ENCODE measurements at regions not wholly inside any gene's neighbourhood (a gene's known extent, or its start where the extent isn't known, plus 50 kb on each side); places are given as distances from the start of the nearest gene placed in this dataset.

DNA sequence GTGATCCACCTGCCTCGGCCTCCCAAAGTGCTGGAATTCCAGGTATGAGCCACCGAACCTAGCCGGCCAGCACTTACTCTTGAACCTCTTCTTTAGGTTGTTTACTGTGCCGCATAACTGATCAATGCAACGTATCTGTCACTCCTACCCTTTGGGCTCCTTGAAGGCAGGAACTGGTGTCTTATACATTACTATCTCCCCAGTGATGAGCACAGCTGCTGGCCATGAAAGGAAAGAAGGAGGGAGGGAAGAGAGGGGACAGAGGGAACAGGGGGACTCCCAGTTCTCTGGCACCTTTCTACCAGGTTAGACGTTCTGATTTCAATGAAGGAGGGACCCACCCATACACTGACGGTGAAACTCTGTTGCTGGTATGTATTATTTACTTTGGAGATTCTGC is 111.8 kb upstream of the NANOS1 start:
- CTCF ChIA-PET (ENCODE audit: partially characterized antibody) = interaction anchor here (1.0 kb wide), 1 partner anchor 10 kb away, joined by 3 read pairs; no protein-coding TSS in a partner anchor
- Histone ChIP-seq H4K5ac (ENCODE audit: insufficient read length, low read depth, low read length) (no peak overlapping the region), H4K20me1 (replicated peaks in 1 of 2; ENCODE audit: control insufficient read depth in 1 of 2, insufficient read depth in 2 of 2, low read length in 2 of 2) (no peaks in the 10 kb centered on the region), H3K4me2 (ENCODE audit: insufficient read depth in 1 of 2, low read depth in 2 of 2, low read length in 2 of 2) (no peak overlapping the region), H2BK12ac (ENCODE audit: low read depth, low read length) (no peak overlapping the region), H2BK15ac (ENCODE audit: low read length) (no peak overlapping the region), H3K4me1 (replicated peaks in 1 of 4; ENCODE audit: control insufficient read depth in 3 of 4, insufficient read depth in 4 of 4, low read length in 3 of 4) (peaks cover 0 to 3% (median 0%) of the 10 kb centered on the region in 4 experiments; a peak in 1 of 7 replicates), H2AK5ac (ENCODE audit: low read depth, low read length) (no peak overlapping the region), H2BK5ac (ENCODE audit: low read depth, low read length) (no peak overlapping the region), H3K27ac (ENCODE audit: low read depth, low read length) (no peak overlapping the region), H3K23me2 (ENCODE audit: low read depth, low read length) (no peaks in the 10 kb centered on the region; the same call in 1 of the 2 replicates), H4K8ac (ENCODE audit: extremely low read depth, insufficient read depth, low read length) (no peak overlapping the region), H3K9ac (replicated peaks in 1 of 4; ENCODE audit: extremely low read depth in 1 of 4, low read depth in 3 of 4, low read length in 3 of 4) (no peak overlapping the region), H3K36me3 (ENCODE audit: control insufficient read depth in 2 of 4, insufficient read depth in 4 of 4, low read length in 3 of 4) (no peaks in the 10 kb centered on the region), H4K91ac (replicated peaks; ENCODE audit: insufficient read length, low read length) (no peak overlapping the region), H3K4ac (replicated peaks; ENCODE audit: insufficient read length, low read depth, low read length) (no peak overlapping the region), H3K4me3 (ENCODE audit: extremely low read depth in 1 of 4, insufficient read depth in 2 of 4, low read depth in 3 of 4, low read length in 4 of 4) (no peak overlapping the region), H3K79me1 (ENCODE audit: low read depth, low read length) (no peaks in the 10 kb centered on the region), H2BK20ac (ENCODE audit: low read length) (no peak overlapping the region), H3K56ac (replicated peaks; ENCODE audit: insufficient read length, low read depth, low read length) (no peak overlapping the region), H2AFZ (ENCODE audit: low read length) (0 out of 2 replicates have a peak overlapping the region, but pooled peaks have one; percentile 8), H2BK120ac (replicated peaks; ENCODE audit: low read depth, low read length) (no peak overlapping the region), H3K23ac (ENCODE audit: insufficient read length) (no peak overlapping the region), H3K79me2 (ENCODE audit: control insufficient read depth in 1 of 2, insufficient read depth in 2 of 2, low read length in 2 of 2) (no peaks in the 10 kb centered on the region), H3K18ac (ENCODE audit: extremely low read depth, low read length) (no peak overlapping the region), H3K9me3 (ENCODE audit: insufficient read depth in 2 of 2, low read depth in 1 of 2, low read length in 1 of 2) (no peaks in the 10 kb centered on the region), H3K27me3 (replicated peaks in 1 of 4; ENCODE audit: control insufficient read depth in 3 of 4, extremely low read depth in 1 of 4, insufficient read depth in 3 of 4, low read length in 3 of 4) (no peaks in the 10 kb centered on the region), H3K14ac (ENCODE audit: insufficient read length) (no peak overlapping the region)
- POLR2A ChIA-PET (ENCODE audit: partially characterized antibody) = no interaction called here
- 92% methylated on average over 7 of the region's 7 CpGs; no CpG with 5 or more reads in 1 of the 2 experiments for WGBS, 2 experiments (ENCODE audit: extremely low coverage in 1 of 2, insufficient coverage in 1 of 2, insufficient read length in 1 of 2, insufficient replicate concordance in 2 of 2, low coverage in 1 of 2, low lambda C conversion rate in 2 of 2, missing lambda C conversion rate in 1 of 2)
- no peak for DNase-seq (ENCODE audit: low read depth in 1 of 2, low spot score in 2 of 2)
- TF ChIP-seq CHD2 (IDR thresholded peaks at IDR 0.05; ENCODE audit: low read length) (no peak), JUND (IDR thresholded peaks at IDR 0.05; ENCODE audit: low read length) (no peak), TEAD4 (IDR thresholded peaks at IDR 0.05; ENCODE audit: low read depth, low read length) (no peak), EGR1 (IDR thresholded peaks at IDR 0.05; ENCODE audit: borderline replicate concordance, low read depth, low read length) (no peak), MAFK (IDR thresholded peaks at IDR 0.05; ENCODE audit: low read depth, low read length) (no peak), HDAC2 (IDR thresholded peaks at IDR 0.05; ENCODE audit: borderline replicate concordance in 1 of 2, low read depth in 2 of 2, low read length in 2 of 2) (no peak), TCF12 (IDR thresholded peaks at IDR 0.05; ENCODE audit: low read depth, low read length) (no peak), SP2 (IDR thresholded peaks at IDR 0.05; ENCODE audit: low read length) (no peak), RAD21 (IDR thresholded peaks at IDR 0.05 in 1 of 2, conservative IDR thresholded peaks at IDR 0.05 in 1 of 2; ENCODE audit: low read depth in 2 of 2, low read length in 2 of 2) (no peak)
- FAIRE-seq = no peak

Data from H1 (cell line).